T-cell (primary cell): ENCODE measurements at regions not wholly inside any gene's neighbourhood (a gene's known extent, or its start where the extent isn't known, plus 50 kb on each side); places are given as distances from the start of the nearest gene placed in this dataset.
A peak's percentile ranks its signal among the peaks of the same experiment; 100 is the strongest.

Source experiments
- ATAC-seq, 4 experiments: fragments of 200-7000 bp in 3 of 4; fragments of 150-1000 bp in 1 of 4; cut with Tn5 transposase; replicated peaks in 1 of 4; 1 replicate in 3 of 4; 2 replicates in 1 of 4; pipeline ENCODE4 v1.10.0; 2021; ENCODE audit warnings: moderate library complexity in 3 of 4, mild to moderate bottlenecking in 2 of 4, moderate number of reproducible peaks in 1 of 4
- CTCF ChIA-PET, 2 donors: fragments of 300-600 bp; sonication (Branson Sonifier 250); formaldehyde crosslinking; loops; one replicate each; lab custom pipeline; 2022; ENCODE audit warnings: antibody characterized with exemption in 2 of 2; lab: Charles Lee
- POLR2A ChIA-PET, 2 donors: fragments of 300-600 bp; sonication (Branson Sonifier 250); formaldehyde crosslinking; loops; one replicate each; lab custom pipeline; 2022; ENCODE audit warnings: antibody characterized with exemption in 2 of 2; lab: Charles Lee
- DNase-seq, 35 experiments: peaks; one replicate each; pipeline versions ENCODE4 v3.0.0 to v3.0.0-alpha.2; 2013 to 2023
- H3K27ac ChIP-seq: one replicate; pipeline ENCODE4 v1.5.1; 2013; ENCODE audit warnings: low read length
- H3K27me3 ChIP-seq, 2 experiments: replicated peaks in 1 of 2; 1 replicate in 1 of 2; 2 replicates in 1 of 2; pipeline versions ENCODE4 v1.6.1 to v1.7.0; 2013; ENCODE audit warnings: low read length in 1 of 2, mixed read lengths in 1 of 2; ENCODE audit not compliant: control insufficient read depth in 2 of 2, insufficient read depth in 2 of 2; ENCODE audit errors: extremely low read depth in 1 of 2
- H3K36me3 ChIP-seq, 2 donors: 1 replicate in 1 of 2; 2 replicates in 1 of 2; pipeline versions ENCODE4 v1.6.1 to v1.7.0; 2013; ENCODE audit warnings: low read length in 1 of 2; ENCODE audit not compliant: control insufficient read depth in 2 of 2, insufficient read depth in 1 of 2; ENCODE audit errors: extremely low read depth in 1 of 2
- H3K4me1 ChIP-seq, 2 experiments: 1 replicate in 1 of 2; 2 replicates in 1 of 2; pipeline versions ENCODE4 v1.6.1 to v1.7.0; 2013; ENCODE audit warnings: low read length in 2 of 2, mixed read lengths in 1 of 2; ENCODE audit not compliant: insufficient read depth in 2 of 2, control insufficient read depth in 1 of 2; ENCODE audit errors: extremely low read depth in 1 of 2
- H3K4me3 ChIP-seq, 2 donors: 1 replicate in 1 of 2; 2 replicates in 1 of 2; pipeline versions ENCODE4 v1.5.1 to v1.7.0; 2013; ENCODE audit warnings: mild to moderate bottlenecking in 2 of 2, low read length in 1 of 2, moderate library complexity in 1 of 2; ENCODE audit not compliant: control insufficient read depth in 1 of 2; ENCODE audit errors: extremely low read depth in 1 of 2
- H3K9me3 ChIP-seq: 2 replicates; pipeline ENCODE4 v1.7.0; 2013
- H3K27ac Mint-ChIP-seq, 2 donors: one replicate each; pipeline ENCODE4 v1.8.0; 2020 to 2021; ENCODE audit warnings: mild to moderate bottlenecking in 2 of 2, mixed read lengths in 2 of 2
- H3K27me3 Mint-ChIP-seq, 2 donors: one replicate each; pipeline ENCODE4 v1.8.0; 2021 to 2022; ENCODE audit warnings: mixed read lengths in 2 of 2
- H3K36me3 Mint-ChIP-seq: one replicate; pipeline ENCODE4 v1.8.0; 2021; ENCODE audit warnings: mixed read lengths
- H3K4me1 Mint-ChIP-seq, 3 donors: one replicate each; pipeline ENCODE4 v1.8.0; 2020 to 2022; ENCODE audit warnings: mixed read lengths in 3 of 3, mild to moderate bottlenecking in 1 of 3
- H3K4me3 Mint-ChIP-seq, 3 donors: one replicate each; pipeline ENCODE4 v1.8.0; 2020 to 2022; ENCODE audit warnings: mild to moderate bottlenecking in 3 of 3, mixed read lengths in 3 of 3, moderate library complexity in 3 of 3
- H3K9me3 Mint-ChIP-seq, 3 donors: one replicate each; pipeline ENCODE4 v1.8.0; 2020 to 2022; ENCODE audit warnings: mixed read lengths in 3 of 3
- WGBS: methylation state at CpG from one replicate; pipeline ENCODE4 v1.1.5; 2013; ENCODE audit warnings: missing lambda C conversion rate; ENCODE audit not compliant: insufficient coverage; 5-methylcytosine and 5-hydroxymethylcytosine counted together

DNA sequence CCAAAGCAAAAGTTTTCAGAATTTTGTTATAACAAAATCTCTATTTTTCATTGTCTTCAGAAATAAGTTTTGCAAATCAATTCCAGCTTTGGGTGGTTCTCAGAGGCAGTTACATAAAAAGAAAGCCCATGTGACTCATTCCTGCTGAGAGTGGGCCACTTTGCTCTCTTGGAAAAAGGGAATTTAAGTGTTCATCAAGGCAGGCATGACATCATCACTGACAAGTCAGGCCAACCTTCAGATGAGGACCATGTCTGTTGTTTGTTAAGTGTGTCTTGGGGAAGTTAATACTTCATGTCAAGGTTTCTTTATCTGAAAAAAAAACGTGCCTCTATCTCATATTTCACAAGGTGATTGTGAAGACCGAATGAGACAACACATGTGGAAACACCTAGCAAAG is 519.8 kb upstream of the TMPO start:
- Histone ChIP-seq H3K27me3 (no peaks in the 10 kb centered on the region), H3K9me3 (no peaks in the 10 kb centered on the region), H3K4me1 (no peaks in the 10 kb centered on the region), H3K36me3 (no peaks in the 10 kb centered on the region), H3K4me3 (no peak overlapping the region), H3K27ac (no peak overlapping the region)
- WGBS: no CpG with 5 or more reads among the region's 2 CpGs
- CTCF ChIA-PET: no interaction called here
- Mint-ChIP-seq H3K4me1 (no peaks in the 10 kb centered on the region), H3K4me3 (no peak overlapping the region), H3K36me3 (no peaks in the 10 kb centered on the region), H3K27me3 (peaks cover 0 to 1% of the 10 kb centered on the region in 2 donors), H3K27ac (no peak overlapping the region), H3K9me3 (peaks cover 6 to 14% (median 8%) of the 10 kb centered on the region in 3 donors)
- DNase-seq: no peak
- no peak for ATAC-seq
- POLR2A ChIA-PET: no interaction called here

DNA sequence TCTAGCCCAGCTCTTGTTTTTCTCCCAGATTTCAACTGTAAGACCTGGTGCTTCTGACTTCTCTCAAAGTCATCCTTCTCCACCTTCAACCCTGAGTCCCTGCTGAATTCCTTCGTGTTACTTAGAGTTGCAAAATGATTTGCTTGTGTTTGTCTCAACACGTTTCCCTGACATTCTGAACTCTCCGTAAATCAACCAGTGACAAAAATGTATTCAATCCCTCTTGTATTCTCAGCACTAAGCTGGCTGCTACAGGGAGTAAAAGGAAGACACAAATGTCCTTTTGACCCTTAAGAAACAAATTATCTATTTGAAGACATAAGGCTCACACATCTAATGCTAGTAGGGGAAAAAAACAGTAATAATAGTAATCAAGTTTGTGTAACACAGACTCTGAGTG is 514.0 kb upstream of the TMPO start:
- no peaks in the 10 kb centered on the region for H3K36me3 ChIP-seq
- CTCF ChIA-PET: no interaction called here
- Mint-ChIP-seq H3K4me3 (no peak overlapping the region), H3K9me3 (peaks cover 0 to 4% (median 0%) of the 10 kb centered on the region in 3 donors), H3K4me1 (peaks cover 2 to 4% (median 2%) of the 10 kb centered on the region in 3 donors), H3K27me3 (peaks cover 4 to 13% of the 10 kb centered on the region in 2 donors), H3K27ac (no peak overlapping the region), H3K36me3 (no peaks in the 10 kb centered on the region)
- no peaks in the 10 kb centered on the region for H3K27me3 ChIP-seq
- POLR2A ChIA-PET: no interaction called here
- ATAC-seq: no peak
- WGBS: no CpG with 5 or more reads among the region's 3 CpGs
- H3K4me3 ChIP-seq: no peak overlapping the region
- no peak overlapping the region for H3K27ac ChIP-seq
- DNase-seq: no peak
- no peaks in the 10 kb centered on the region for H3K9me3 ChIP-seq
- H3K4me1 ChIP-seq: no peaks in the 10 kb centered on the region

DNA sequence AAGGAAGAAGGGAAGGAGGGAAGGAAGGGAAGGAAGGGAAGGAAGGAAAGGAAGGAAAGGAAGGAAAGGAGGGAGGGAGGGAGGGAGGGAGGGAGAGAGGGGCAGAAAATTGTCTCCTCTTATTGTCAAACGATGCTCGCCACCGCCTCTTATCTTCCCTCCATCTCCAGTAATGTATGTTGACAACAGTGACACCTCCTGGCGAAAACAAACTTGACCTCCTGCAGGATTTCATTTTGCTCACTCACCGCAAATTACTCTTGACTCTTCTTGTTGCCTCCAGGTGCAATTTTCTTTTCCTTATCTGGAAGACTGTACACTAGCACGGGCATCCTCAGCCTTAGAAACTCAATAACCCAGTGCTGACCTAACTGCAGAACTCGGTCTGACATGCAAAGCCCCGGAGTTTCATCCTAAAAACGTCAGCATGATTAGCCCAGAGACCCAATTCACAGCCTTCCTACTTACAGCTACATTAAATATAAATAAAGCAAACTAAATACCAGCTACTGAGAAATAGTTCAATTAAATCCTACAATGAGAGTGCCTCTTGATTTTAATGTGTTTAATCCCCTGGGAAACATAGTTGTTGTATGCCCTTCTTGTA is 512.4 kb upstream of the TMPO start:
- DNase-seq (peak in 1 of 35 experiments; percentile 12), ATAC-seq (no peak)

DNA sequence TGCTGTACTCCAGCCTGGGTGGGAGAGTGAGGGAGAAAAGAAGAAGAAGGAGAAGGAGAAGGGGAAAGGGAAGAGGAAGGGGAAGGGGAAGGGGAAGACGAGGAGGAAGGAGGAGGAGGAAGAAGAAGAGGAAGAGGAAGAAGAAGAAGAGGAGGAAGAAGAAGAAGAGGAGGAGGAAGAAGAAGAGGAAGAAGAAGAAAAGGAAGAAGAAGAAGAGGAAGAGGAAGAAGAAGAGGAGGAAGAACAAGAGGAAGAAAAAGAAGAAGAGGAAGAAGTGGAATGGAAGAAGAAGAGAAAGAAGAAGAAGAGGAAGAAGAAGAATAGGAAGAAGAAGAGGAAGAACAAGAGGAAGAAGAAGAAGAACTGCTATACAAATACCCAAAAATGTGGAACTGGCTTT is 507.4 kb upstream of the TMPO start:
- Histone ChIP-seq H3K27ac (no peak overlapping the region), H3K4me1 (no peaks in the 10 kb centered on the region), H3K27me3 (no peaks in the 10 kb centered on the region), H3K9me3 (no peaks in the 10 kb centered on the region), H3K4me3 (no peak overlapping the region), H3K36me3 (no peaks in the 10 kb centered on the region)
- H3K27me3 Mint-ChIP-seq: peaks cover 8 to 9% of the 10 kb centered on the region in 2 donors
- peaks cover 1 to 4% (median 1%) of the 10 kb centered on the region in 3 donors for H3K4me1 Mint-ChIP-seq
- no peak overlapping the region for H3K4me3 Mint-ChIP-seq
- peaks cover 0 to 10% (median 4%) of the 10 kb centered on the region in 3 donors for H3K9me3 Mint-ChIP-seq
- H3K36me3 Mint-ChIP-seq: no peaks in the 10 kb centered on the region
- POLR2A ChIA-PET: no interaction called here
- DNase-seq: no peak
- CTCF ChIA-PET: no interaction called here
- ATAC-seq: no peak
- WGBS: 31% methylated on average over 1 of the region's 1 CpG
- H3K27ac Mint-ChIP-seq: no peak overlapping the region

More for the DNA sequence above, 512.4 kb upstream of the TMPO start:
- Histone ChIP-seq H3K4me3 (no peak overlapping the region), H3K27ac (no peak overlapping the region), H3K27me3 (no peaks in the 10 kb centered on the region), H3K4me1 (no peaks in the 10 kb centered on the region), H3K9me3 (no peaks in the 10 kb centered on the region), H3K36me3 (no peaks in the 10 kb centered on the region)
- Mint-ChIP-seq H3K27ac (no peak overlapping the region), H3K4me3 (no peak overlapping the region), H3K27me3 (peaks cover 9 to 13% of the 10 kb centered on the region in 2 donors), H3K4me1 (peaks cover 2 to 4% (median 2%) of the 10 kb centered on the region in 3 donors), H3K36me3 (no peaks in the 10 kb centered on the region), H3K9me3 (peaks cover 0 to 10% (median under 1%) of the 10 kb centered on the region in 3 donors)
- CTCF ChIA-PET: interaction anchor here in 1 of 2 donors (0.7 kb wide), 1 partner anchor 145 kb away, joined by 3 read pairs; no protein-coding TSS in a partner anchor
- POLR2A ChIA-PET: no interaction called here
- 18% methylated on average over 8 of the region's 9 CpGs for WGBS

DNA sequence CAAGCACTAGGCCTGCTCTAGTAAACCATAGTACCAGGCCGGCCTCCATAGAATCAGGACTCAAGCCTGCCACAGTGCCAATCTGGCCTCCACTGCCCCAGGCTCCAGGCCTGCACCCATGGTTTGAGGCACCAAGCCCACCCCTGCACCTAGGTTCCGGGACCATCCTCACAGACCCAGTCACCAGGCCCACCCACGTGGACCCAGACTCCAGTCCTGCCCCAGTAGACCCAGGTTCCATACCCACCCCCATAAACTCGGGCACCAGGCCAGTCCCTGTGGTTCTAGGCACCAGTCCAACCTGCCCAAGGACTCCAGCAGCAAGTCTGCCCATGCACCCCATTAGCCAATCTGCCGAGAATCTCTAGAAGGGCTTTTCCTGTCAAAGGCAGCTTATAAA is 501.8 kb upstream of the TMPO start:
- no peaks in the 10 kb centered on the region for H3K4me1 Mint-ChIP-seq
- ChIA-PET POLR2A (no interaction called here), CTCF (no interaction called here)
- H3K27me3 Mint-ChIP-seq: no peaks in the 10 kb centered on the region
- no peaks in the 10 kb centered on the region for H3K4me1 ChIP-seq
- DNase-seq (no peak), ATAC-seq (no peak)
- no peak overlapping the region for H3K27ac Mint-ChIP-seq
- H3K9me3 Mint-ChIP-seq: peaks cover 0 to 17% (median 0%) of the 10 kb centered on the region in 3 donors
- H3K4me3 Mint-ChIP-seq: no peak overlapping the region
- H3K27me3 ChIP-seq: no peaks in the 10 kb centered on the region
- H3K27ac ChIP-seq: no peak overlapping the region
- WGBS: 64% methylated on average over 4 of the region's 5 CpGs
- no peaks in the 10 kb centered on the region for H3K36me3 Mint-ChIP-seq
- no peaks in the 10 kb centered on the region for H3K36me3 ChIP-seq
- no peak overlapping the region for H3K4me3 ChIP-seq
- H3K9me3 ChIP-seq: no peaks in the 10 kb centered on the region

DNA sequence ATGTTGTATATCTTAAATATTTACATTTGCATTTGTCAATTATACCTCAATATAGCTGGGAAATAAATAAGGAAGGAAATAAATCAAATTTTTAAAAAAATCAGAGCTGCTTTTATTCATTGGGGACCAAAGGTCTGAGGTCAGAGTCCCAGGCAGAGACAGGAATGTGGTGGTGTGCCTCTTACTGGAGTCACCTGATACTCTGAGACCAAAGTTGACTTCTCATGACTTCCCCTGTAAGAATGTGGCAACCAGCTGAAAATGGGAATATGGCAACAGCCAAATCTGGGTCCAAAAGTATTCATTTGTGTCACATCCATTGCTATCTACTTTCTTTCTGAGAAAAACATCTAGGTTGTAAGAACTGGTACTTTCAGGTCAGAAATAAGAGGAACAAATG is 496.6 kb upstream of the TMPO start:
- CTCF ChIA-PET: no interaction called here
- Mint-ChIP-seq H3K27me3 (no peaks in the 10 kb centered on the region), H3K36me3 (no peaks in the 10 kb centered on the region), H3K9me3 (peaks cover 2 to 15% (median 4%) of the 10 kb centered on the region in 3 donors), H3K4me1 (no peaks in the 10 kb centered on the region), H3K27ac (no peak overlapping the region), H3K4me3 (no peak overlapping the region)
- no peak for DNase-seq
- POLR2A ChIA-PET: no interaction called here
- no peak overlapping the region for H3K27ac ChIP-seq
- no peaks in the 10 kb centered on the region for H3K4me1 ChIP-seq
- H3K27me3 ChIP-seq: no peaks in the 10 kb centered on the region
- ATAC-seq: no peak
- H3K36me3 ChIP-seq: no peaks in the 10 kb centered on the region
- no peak overlapping the region for H3K4me3 ChIP-seq
- no peaks in the 10 kb centered on the region for H3K9me3 ChIP-seq

DNA sequence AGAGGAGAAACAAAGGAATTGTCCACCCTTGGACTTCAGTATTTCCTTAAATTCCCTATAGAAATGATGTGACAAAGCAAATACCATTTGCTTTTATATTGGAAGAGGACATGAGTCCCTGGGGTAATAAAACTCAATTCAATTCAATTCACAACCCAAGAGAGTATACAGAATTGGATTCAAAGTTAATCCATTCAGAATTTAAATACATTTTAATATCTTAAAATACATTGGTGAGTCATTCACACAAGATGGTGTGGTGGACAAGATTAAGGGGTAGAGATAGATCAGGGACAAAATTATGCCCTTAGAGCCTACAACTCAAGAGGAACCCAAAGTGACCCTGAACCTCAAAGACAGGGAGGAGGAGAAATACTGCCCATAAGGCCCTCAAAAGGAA is 495.0 kb upstream of the TMPO start:
- H3K27ac ChIP-seq: no peak overlapping the region
- no peaks in the 10 kb centered on the region for H3K9me3 ChIP-seq
- H3K27me3 ChIP-seq: no peaks in the 10 kb centered on the region
- ATAC-seq (no peak), DNase-seq (no peak)
- ChIA-PET CTCF (no interaction called here), POLR2A (no interaction called here)
- Mint-ChIP-seq H3K4me1 (no peaks in the 10 kb centered on the region), H3K9me3 (peaks cover 2 to 8% (median 7%) of the 10 kb centered on the region in 3 donors), H3K4me3 (no peak overlapping the region), H3K36me3 (no peaks in the 10 kb centered on the region), H3K27me3 (no peaks in the 10 kb centered on the region), H3K27ac (no peak overlapping the region)
- H3K4me1 ChIP-seq: no peaks in the 10 kb centered on the region
- H3K36me3 ChIP-seq: no peaks in the 10 kb centered on the region
- no peak overlapping the region for H3K4me3 ChIP-seq
